Adrenal gland (tissue), 5 donors: ENCODE measurements at regions not wholly inside any gene's neighbourhood (a gene's known extent, or its start where the extent isn't known, plus 50 kb on each side); places are given as distances from the start of the nearest gene placed in this dataset.

Source experiments
- POLR2A ChIP-seq, 2 donors: fragments of 450-650 bp; IDR thresholded peaks; one replicate each; pipeline ENCODE4 v1.6.1; 2017; ENCODE audit warnings: antibody characterized with exemption in 2 of 2, mild to moderate bottlenecking in 2 of 2, moderate library complexity in 1 of 2
- TF ChIP-seq, protein P1 (sequence below), 6 experiments: fragments of 450-650 bp in 4 of 6; fragments of 200-600 bp in 2 of 6; sonication (generic) in 1 of 6; IDR thresholded peaks; 1 replicate in 5 of 6; 2 replicates in 1 of 6; pipeline versions ENCODE4 v1.5.1 to v1.8.0; 2016 to 2021; ENCODE audit warnings: antibody characterized with exemption in 6 of 6, mild to moderate bottlenecking in 2 of 6, moderate library complexity in 1 of 6
- donor health status: DM: no; HTN: no; CAD: no.

- TF ChIP-seq, protein P1, sequence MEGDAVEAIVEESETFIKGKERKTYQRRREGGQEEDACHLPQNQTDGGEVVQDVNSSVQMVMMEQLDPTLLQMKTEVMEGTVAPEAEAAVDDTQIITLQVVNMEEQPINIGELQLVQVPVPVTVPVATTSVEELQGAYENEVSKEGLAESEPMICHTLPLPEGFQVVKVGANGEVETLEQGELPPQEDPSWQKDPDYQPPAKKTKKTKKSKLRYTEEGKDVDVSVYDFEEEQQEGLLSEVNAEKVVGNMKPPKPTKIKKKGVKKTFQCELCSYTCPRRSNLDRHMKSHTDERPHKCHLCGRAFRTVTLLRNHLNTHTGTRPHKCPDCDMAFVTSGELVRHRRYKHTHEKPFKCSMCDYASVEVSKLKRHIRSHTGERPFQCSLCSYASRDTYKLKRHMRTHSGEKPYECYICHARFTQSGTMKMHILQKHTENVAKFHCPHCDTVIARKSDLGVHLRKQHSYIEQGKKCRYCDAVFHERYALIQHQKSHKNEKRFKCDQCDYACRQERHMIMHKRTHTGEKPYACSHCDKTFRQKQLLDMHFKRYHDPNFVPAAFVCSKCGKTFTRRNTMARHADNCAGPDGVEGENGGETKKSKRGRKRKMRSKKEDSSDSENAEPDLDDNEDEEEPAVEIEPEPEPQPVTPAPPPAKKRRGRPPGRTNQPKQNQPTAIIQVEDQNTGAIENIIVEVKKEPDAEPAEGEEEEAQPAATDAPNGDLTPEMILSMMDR (IDR thresholded peaks at IDR 0.05) = no peak
- no peak for TF ChIP-seq POLR2A (IDR thresholded peaks at IDR 0.05)
These were observed 971.7 kb downstream of the FSCB start for GRCh38 chr14:43535231-43535838.
